ENCODE measurements at regions not wholly inside any gene's neighbourhood (a gene's known extent, or its start where the extent isn't known, plus 50 kb on each side); places are given as distances from the start of the nearest gene placed in this dataset.

- Histone ChIP-seq H3K27ac (ENCODE audit: low read depth, low read length) (no peak overlapping the region), H2AFZ (ENCODE audit: low read length) (no peak overlapping the region), H4K5ac (ENCODE audit: insufficient read length, low read depth, low read length) (no peak overlapping the region), H2AK5ac (ENCODE audit: low read depth, low read length) (no peak overlapping the region), H3K9ac (replicated peaks in 1 of 4; ENCODE audit: extremely low read depth in 1 of 4, low read depth in 3 of 4, low read length in 3 of 4) (no peak overlapping the region), H2BK5ac (ENCODE audit: low read depth, low read length) (no peak overlapping the region), H3K18ac (ENCODE audit: extremely low read depth, low read length) (no peak overlapping the region), H4K91ac (replicated peaks; ENCODE audit: insufficient read length, low read length) (no peak overlapping the region), H3K23ac (ENCODE audit: insufficient read length) (no peak overlapping the region), H3K36me3 (ENCODE audit: control insufficient read depth in 2 of 4, insufficient read depth in 4 of 4, low read length in 3 of 4) (no peaks in the 10 kb centered on the region), H3K14ac (ENCODE audit: insufficient read length) (no peak overlapping the region), H3K79me1 (ENCODE audit: low read depth, low read length) (no peaks in the 10 kb centered on the region), H3K79me2 (ENCODE audit: control insufficient read depth in 1 of 2, insufficient read depth in 2 of 2, low read length in 2 of 2) (no peaks in the 10 kb centered on the region), H4K20me1 (replicated peaks in 1 of 2; ENCODE audit: control insufficient read depth in 1 of 2, insufficient read depth in 2 of 2, low read length in 2 of 2) (no peaks in the 10 kb centered on the region), H3K4me3 (ENCODE audit: extremely low read depth in 1 of 4, insufficient read depth in 2 of 4, low read depth in 3 of 4, low read length in 4 of 4) (no peak overlapping the region), H2BK12ac (ENCODE audit: low read depth, low read length) (no peak overlapping the region), H3K4ac (replicated peaks; ENCODE audit: insufficient read length, low read depth, low read length) (no peak overlapping the region), H3K4me2 (ENCODE audit: insufficient read depth in 1 of 2, low read depth in 2 of 2, low read length in 2 of 2) (no peak overlapping the region), H2BK20ac (ENCODE audit: low read length) (no peak overlapping the region), H4K8ac (ENCODE audit: extremely low read depth, insufficient read depth, low read length) (no peak overlapping the region), H3K56ac (replicated peaks; ENCODE audit: insufficient read length, low read depth, low read length) (no peak overlapping the region), H3K23me2 (ENCODE audit: low read depth, low read length) (no peaks in the 10 kb centered on the region), H2BK15ac (ENCODE audit: low read length) (no peak overlapping the region), H3K27me3 (replicated peaks in 1 of 4; ENCODE audit: control insufficient read depth in 3 of 4, extremely low read depth in 1 of 4, insufficient read depth in 3 of 4, low read length in 3 of 4) (no peaks in the 10 kb centered on the region), H2BK120ac (replicated peaks; ENCODE audit: low read depth, low read length) (no peak overlapping the region), H3K9me3 (ENCODE audit: insufficient read depth in 2 of 2, low read depth in 1 of 2, low read length in 1 of 2) (peaks cover 6% of the 10 kb centered on the region in 2 experiments; a peak in 2 of 4 replicates), H3K4me1 (replicated peaks in 1 of 4; ENCODE audit: control insufficient read depth in 3 of 4, insufficient read depth in 4 of 4, low read length in 3 of 4) (no peaks in the 10 kb centered on the region)
- POLR2A ChIA-PET (ENCODE audit: partially characterized antibody) = no interaction called here
- CTCF ChIA-PET (ENCODE audit: partially characterized antibody) = interaction anchor here (0.6 to 1.7 kb wide), 6 partner anchors 59 to 430 kb away, joined by 3 to 5 read pairs (median 4); no protein-coding TSS in a partner anchor
- 88% methylated on average over 3 of the region's 3 CpGs; no CpG with 5 or more reads in 1 of the 2 experiments for WGBS, 2 experiments (ENCODE audit: extremely low coverage in 1 of 2, insufficient coverage in 1 of 2, insufficient read length in 1 of 2, insufficient replicate concordance in 2 of 2, low coverage in 1 of 2, low lambda C conversion rate in 2 of 2, missing lambda C conversion rate in 1 of 2)
- no peak for DNase-seq (ENCODE audit: low read depth in 1 of 2, low spot score in 2 of 2)
- FAIRE-seq = no peak
- TF ChIP-seq EP300 (IDR thresholded peaks at IDR 0.05; ENCODE audit: borderline replicate concordance in 1 of 2, low read depth in 2 of 2, low read length in 2 of 2) = no peak
- no peak for TF ChIP-seq RAD21 (IDR thresholded peaks at IDR 0.05 in 1 of 2, conservative IDR thresholded peaks at IDR 0.05 in 1 of 2; ENCODE audit: low read depth in 2 of 2, low read length in 2 of 2)
- TF ChIP-seq KDM1A (IDR thresholded peaks at IDR 0.05; ENCODE audit: borderline replicate concordance, low read length) = no peak
- no peak for TF ChIP-seq RNF2 (IDR thresholded peaks at IDR 0.05; ENCODE audit: borderline replicate concordance, low read depth, low read length, missing control alignments, poor library complexity, severe bottlenecking)
- TF ChIP-seq BCL11A (IDR thresholded peaks at IDR 0.05; ENCODE audit: low read depth in 2 of 2, low read length in 2 of 2) = no peak
- no peak for TF ChIP-seq TCF12 (IDR thresholded peaks at IDR 0.05; ENCODE audit: low read depth, low read length)
- TF ChIP-seq JUN (IDR thresholded peaks at IDR 0.05; ENCODE audit: low read depth, low read length) = no peak
Observed at GRCh38 chr3:53944028-53944427, 52.4 kb upstream of the SELENOK start.

Measured in H1 (cell line).